OCI-LY7 (cell line): ENCODE measurements at regions not wholly inside any gene's neighbourhood (a gene's known extent, or its start where the extent isn't known, plus 50 kb on each side); places are given as distances from the start of the nearest gene placed in this dataset.

ENCODE experiments used
- BruUV-seq: library from RNA; stranded (reverse); fragments of 400-500 nt; replicated peaks from 2 replicates; lab custom pipeline; 2021; lab: Mats Ljungman, UMichigan
- CTCF ChIA-PET: fragments of 300-600 bp; sonication (Branson Sonifier 250); formaldehyde crosslinking; loops from one replicate; lab custom pipeline; 2022; ENCODE audit warnings: antibody characterized with exemption; ENCODE audit not compliant: unreplicated experiment; lab: Charles Lee
- POLR2A ChIA-PET: fragments of 300-600 bp; sonication (Branson Sonifier 250); formaldehyde crosslinking; loops from one replicate; lab custom pipeline; 2022; ENCODE audit warnings: antibody characterized with exemption; lab: Charles Lee
- DNase-seq: peaks from one replicate; pipeline ENCODE4 v3.0.0-alpha.2; 2015; ENCODE audit warnings: low spot score
- H2AFZ ChIP-seq: fragments of 200-600 bp; sonication (generic), shearing (Covaris generic); 2 replicates; pipeline ENCODE4 v1.6.1; 2014; ENCODE audit warnings: mild to moderate bottlenecking, antibody characterized with exemption, low read length, moderate library complexity
- H3K27ac ChIP-seq: fragments of 200-600 bp; sonication (generic); 2 replicates; pipeline ENCODE4 v1.5.1; 2014; ENCODE audit warnings: mixed run types, low read depth, mild to moderate bottlenecking, moderate library complexity, low read length, inconsistent platforms; ENCODE audit not compliant: poor library complexity, severe bottlenecking
- H3K36me3 ChIP-seq: fragments of 200-600 bp; sonication (generic); 2 replicates; pipeline ENCODE4 v1.6.1; 2014; ENCODE audit warnings: mild to moderate bottlenecking, antibody characterized with exemption, low read length, moderate library complexity, mixed read lengths; ENCODE audit not compliant: insufficient read depth
- H3K4me1 ChIP-seq: fragments of 200-600 bp; sonication (generic); 2 replicates; pipeline ENCODE4 v1.5.1; 2014; ENCODE audit warnings: mild to moderate bottlenecking, low read length; ENCODE audit not compliant: insufficient read depth, poor library complexity, severe bottlenecking
- H3K4me2 ChIP-seq: fragments of 200-600 bp; sonication (generic); 2 replicates; pipeline ENCODE4 v1.6.1; 2014; ENCODE audit warnings: mild to moderate bottlenecking, low read length
- H3K4me3 ChIP-seq: fragments of 200-600 bp; sonication (generic); 2 replicates; pipeline ENCODE4 v1.5.1; 2014; ENCODE audit warnings: mild to moderate bottlenecking, low read depth, low read length; ENCODE audit not compliant: poor library complexity, severe bottlenecking
- H3K79me2 ChIP-seq: fragments of 200-600 bp; sonication (generic); 2 replicates; pipeline ENCODE4 v1.6.1; 2016; ENCODE audit warnings: low read depth, mild to moderate bottlenecking, low read length, moderate library complexity, mixed read lengths; ENCODE audit not compliant: insufficient read depth
- H3K9me2 ChIP-seq: fragments of 200-600 bp; sonication (generic); 2 replicates; pipeline ENCODE4 v1.6.1; 2016; ENCODE audit warnings: mild to moderate bottlenecking, low read length, mixed read lengths; ENCODE audit not compliant: insufficient read depth
- H3K9me3 ChIP-seq: fragments of 200-600 bp; sonication (generic); 2 replicates; pipeline ENCODE4 v1.6.1; 2014; ENCODE audit warnings: mild to moderate bottlenecking, mixed run types, low read length, mixed read lengths
- H4K20me1 ChIP-seq: fragments of 200-600 bp; sonication (generic); 2 replicates; pipeline ENCODE4 v1.6.1; 2014; ENCODE audit warnings: mild to moderate bottlenecking, antibody characterized with exemption, low read length, moderate library complexity, mixed read lengths; ENCODE audit not compliant: insufficient read depth
- CTCF ChIP-seq: fragments of 200-600 bp; sonication (generic); conservative IDR thresholded peaks from 2 replicates; pipeline ENCODE4 v1.5.1; 2014; ENCODE audit warnings: mild to moderate bottlenecking, antibody characterized with exemption, low read length, moderate library complexity, mixed read lengths
- EZH2phosphoT487 ChIP-seq: fragments of 200-600 bp; sonication (generic); IDR thresholded peaks from 2 replicates; pipeline ENCODE4 v1.6.1; 2018; ENCODE audit warnings: low read depth, borderline replicate concordance, mild to moderate bottlenecking, mixed run types, antibody characterized with exemption, low read length, moderate library complexity, mixed read lengths
- intact Hi-C: fragments of 100-400 bp; cut with micrococcal nuclease; formaldehyde crosslinking; loops from one replicate; pipeline ENCODE4 v1.10.0; 2022; ENCODE audit not compliant: unreplicated experiment

GRCh38 chr15:96072821-96073220, 257.7 kb upstream of the NR2F2 start:
- Histone ChIP-seq H3K9me3 (no peaks in the 10 kb centered on the region), H2AFZ (no peak overlapping the region), H3K36me3 (no peaks in the 10 kb centered on the region), H3K4me2 (no peak overlapping the region), H3K79me2 (no peaks in the 10 kb centered on the region), H3K4me3 (no peak overlapping the region), H4K20me1 (no peaks in the 10 kb centered on the region), H3K27ac (no peak overlapping the region), H3K4me1 (no peaks in the 10 kb centered on the region), H3K9me2 (no peaks in the 10 kb centered on the region)
- BruUV-seq: no TSS peak
- intact Hi-C loops: no loop called here
- POLR2A ChIA-PET: no interaction called here
- no peak for DNase-seq
- CTCF ChIA-PET: no interaction called here
- TF ChIP-seq CTCF: no peak
- no peak for TF ChIP-seq EZH2phosphoT487

- intact Hi-C loops: no loop called here
- no peak for DNase-seq
- no peaks in the 10 kb centered on the region for H3K4me1 ChIP-seq
- H4K20me1 ChIP-seq: no peaks in the 10 kb centered on the region
- no peaks in the 10 kb centered on the region for H3K36me3 ChIP-seq
- TF ChIP-seq CTCF: no peak
- TF ChIP-seq EZH2phosphoT487: no peak
- ChIA-PET CTCF (no interaction called here), POLR2A (no interaction called here)
- no TSS peak for BruUV-seq
- H3K27ac ChIP-seq: no peak overlapping the region
- no peak overlapping the region for H3K4me3 ChIP-seq
- no peaks in the 10 kb centered on the region for H3K9me2 ChIP-seq
- H2AFZ ChIP-seq: no peak overlapping the region
- H3K79me2 ChIP-seq: no peaks in the 10 kb centered on the region
- H3K4me2 ChIP-seq: no peak overlapping the region
- H3K9me3 ChIP-seq: no peaks in the 10 kb centered on the region
Measured at GRCh38 chr15:96073908-96074307, 256.6 kb upstream of the NR2F2 start.

- no peaks in the 10 kb centered on the region for H3K4me1 ChIP-seq
- H3K9me3 ChIP-seq: no peaks in the 10 kb centered on the region
- no peak overlapping the region for H3K4me2 ChIP-seq
- H4K20me1 ChIP-seq: no peaks in the 10 kb centered on the region
- POLR2A ChIA-PET: no interaction called here
- DNase-seq: no peak
- no peak overlapping the region for H2AFZ ChIP-seq
- H3K27ac ChIP-seq: no peak overlapping the region
- H3K9me2 ChIP-seq: no peaks in the 10 kb centered on the region
- CTCF ChIA-PET: no interaction called here
- H3K79me2 ChIP-seq: no peaks in the 10 kb centered on the region
- intact Hi-C loops: no loop called here
- BruUV-seq: no TSS peak
- H3K4me3 ChIP-seq: no peak overlapping the region
- TF ChIP-seq EZH2phosphoT487 (no peak), CTCF (no peak)
- no peaks in the 10 kb centered on the region for H3K36me3 ChIP-seq
Measured at GRCh38 chr15:96075895-96076294, 254.6 kb upstream of the NR2F2 start.
